ENCODE measurements at regions not wholly inside any gene's neighbourhood (a gene's known extent, or its start where the extent isn't known, plus 50 kb on each side); places are given as distances from the start of the nearest gene placed in this dataset.
"Not testable (repeated sequence)": the region's sequence is repeated elsewhere in the genome, so short reads cannot be mapped to it uniquely, and the experiment has no call there.

- no peak for DNase-seq
These were observed 73.8 kb downstream of the SLC25A46 start for GRCh38 chr5:110812639-110813038.

- DNase-seq, result no peak
These were observed 77.3 kb downstream of the SLC25A46 start for GRCh38 chr5:110815916-110816605.

GRCh38 chr5:110817459-110817858, 78.7 kb downstream of the SLC25A46 start:
- no peak for DNase-seq

DNA sequence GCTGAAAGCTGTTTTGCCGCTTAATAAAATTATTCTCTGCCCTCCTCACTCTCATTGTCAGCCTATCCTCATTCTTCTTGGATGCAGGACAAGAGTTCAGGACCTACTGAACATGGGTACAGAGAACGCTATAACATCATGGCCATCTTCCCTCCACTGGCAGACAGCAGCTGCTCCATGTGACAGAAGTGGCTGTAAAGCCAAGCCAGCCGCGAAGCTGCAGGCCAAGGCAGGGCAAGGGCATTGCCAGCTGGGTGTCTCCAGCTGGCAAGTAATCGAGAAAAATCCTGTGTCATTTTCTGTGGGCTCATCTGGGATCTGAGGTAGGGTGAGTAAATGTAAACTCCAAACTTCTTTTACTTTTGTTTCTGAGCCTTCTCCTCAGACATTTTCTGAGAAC, 84.8 kb downstream of the SLC25A46 start:
- DNase-seq, result no peak

GRCh38 chr5:110824936-110825441, 86.2 kb downstream of the SLC25A46 start:
- DNase-seq, result no peak

DNA sequence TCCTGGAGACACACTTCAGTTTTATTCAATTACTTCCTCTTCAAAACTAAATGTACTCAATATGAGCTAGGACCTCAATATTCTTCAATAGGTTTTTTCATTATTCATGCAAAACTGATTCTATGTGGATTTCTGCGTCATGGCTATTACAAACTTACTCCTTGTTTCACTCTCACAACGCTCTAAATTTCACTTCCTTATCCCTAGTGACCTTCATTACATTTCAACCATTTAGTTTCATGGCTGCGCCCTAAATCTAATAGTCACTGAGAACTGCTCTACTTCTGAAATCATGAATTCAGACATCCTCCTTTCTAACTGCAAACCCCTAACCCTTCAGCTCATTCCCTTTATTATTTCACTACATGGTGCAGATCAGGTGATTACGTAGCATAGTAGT, 93.9 kb downstream of the SLC25A46 start:
- DNase-seq, result no peak

DNA sequence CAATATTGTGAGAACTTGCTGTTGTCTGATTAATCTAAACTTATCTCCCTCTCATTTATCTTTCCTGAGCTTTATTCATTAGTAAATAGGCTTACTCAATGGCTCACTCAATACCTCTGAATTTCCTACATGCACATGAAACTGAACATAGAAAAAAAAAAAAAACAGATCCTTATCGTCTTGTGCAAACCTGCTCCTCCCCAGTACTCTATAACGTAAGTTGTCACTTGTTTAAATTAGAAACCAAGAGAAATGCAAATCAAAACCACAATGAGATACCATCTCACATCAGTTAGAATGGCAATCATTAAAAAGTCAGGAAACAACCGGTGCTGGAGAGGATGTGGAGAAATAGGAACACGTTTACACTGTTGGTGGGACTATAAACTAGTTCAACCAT, 96.1 kb downstream of the SLC25A46 start:
- DNase-seq, result not testable (repeated sequence)

DNA sequence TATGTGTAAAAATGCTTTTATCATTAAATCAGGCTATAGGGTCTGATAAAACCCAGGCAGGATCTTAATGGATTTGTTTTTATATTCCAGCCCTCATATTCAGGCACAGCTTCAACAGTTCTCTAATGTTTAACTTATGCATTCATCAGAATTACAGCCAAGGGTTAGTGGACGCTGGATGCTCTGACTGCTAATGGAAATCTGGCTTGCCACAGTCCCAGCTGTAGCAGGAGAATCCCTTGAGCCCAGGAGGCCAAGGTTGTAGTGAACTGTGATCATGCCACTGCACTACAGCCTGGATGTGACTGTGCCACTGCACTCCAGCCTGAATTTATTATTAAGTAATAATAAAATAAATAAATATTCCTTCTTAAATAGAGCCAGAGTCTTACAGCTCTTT, 98.0 kb downstream of the SLC25A46 start:
- DNase-seq, result no peak

GRCh38 chr5:110838357-110838756, 99.5 kb downstream of the SLC25A46 start:
- not testable (repeated sequence) for DNase-seq

DNA sequence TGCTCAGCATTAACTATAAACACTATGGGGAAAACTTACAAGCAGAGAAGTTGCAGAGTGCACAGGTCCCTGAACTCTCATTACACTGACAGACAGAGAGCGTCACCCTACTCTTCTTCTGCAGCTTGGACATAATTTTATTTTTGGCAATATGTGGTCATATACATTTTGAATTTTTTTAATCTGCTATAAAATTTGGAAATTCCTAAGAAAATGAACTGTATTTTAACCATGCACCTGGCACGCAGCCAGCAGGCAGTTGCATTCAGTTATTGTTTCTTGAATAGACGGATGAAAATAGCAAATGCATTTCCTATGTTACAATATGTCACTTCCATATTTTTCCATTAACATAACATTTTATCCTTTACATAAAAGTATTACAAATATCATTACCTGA, 100.2 kb downstream of the SLC25A46 start:
- DNase-seq, result no peak

DNA sequence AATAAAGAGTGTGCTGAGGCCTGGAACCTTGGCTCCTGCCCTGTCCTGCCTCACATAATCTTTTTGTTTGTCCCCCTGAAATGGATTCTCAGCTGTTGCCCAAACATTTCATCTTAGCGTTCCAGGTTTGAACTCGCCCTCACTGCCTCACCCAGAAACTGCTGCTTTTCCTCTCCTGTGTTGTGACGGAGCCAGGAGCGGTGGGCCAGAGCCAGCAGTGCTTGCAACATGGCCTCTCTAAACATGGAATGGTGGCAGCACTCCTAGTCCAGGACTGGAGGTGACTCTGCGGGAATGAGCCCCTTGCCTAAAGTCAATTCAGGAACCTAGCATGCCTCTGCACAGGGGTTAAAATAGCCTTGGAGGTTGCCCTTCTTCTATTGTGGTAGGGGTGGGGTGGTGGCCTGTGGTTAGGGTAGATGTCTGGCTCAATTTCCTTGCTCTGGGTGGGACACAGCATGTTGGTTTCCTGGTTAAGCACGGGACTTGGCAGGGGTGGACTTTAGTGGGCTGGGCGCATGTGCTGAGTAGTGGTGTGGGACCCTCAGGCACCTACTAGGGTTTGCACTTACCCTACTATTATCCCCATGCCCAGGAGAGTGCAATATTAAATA, 101.6 kb downstream of the SLC25A46 start:
- no peak for DNase-seq

DNA sequence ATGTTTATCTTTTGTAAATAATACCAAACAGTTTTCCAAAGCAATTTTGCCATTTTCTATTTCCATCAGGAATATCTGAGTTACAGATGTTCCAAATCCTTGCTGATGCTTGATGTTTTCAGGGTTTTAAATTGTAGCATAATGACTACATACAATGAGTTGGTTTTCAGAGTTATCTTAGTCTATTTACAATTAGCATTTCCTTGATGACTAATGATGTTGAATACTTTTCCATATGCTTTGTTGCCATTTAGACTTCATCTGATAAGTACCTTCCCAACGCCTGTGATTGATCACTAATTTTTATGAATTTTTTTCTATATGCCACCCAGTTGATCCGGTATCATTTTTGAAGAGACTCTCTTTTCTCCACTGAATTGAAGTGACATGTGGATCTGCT, 102.3 kb downstream of the SLC25A46 start:
- no peak for DNase-seq

- DNase-seq, result no peak
These were observed 104.1 kb downstream of the SLC25A46 start for GRCh38 chr5:110842948-110843347.

GRCh38 chr5:110844251-110844650, 105.4 kb downstream of the SLC25A46 start:
- no peak for DNase-seq

DNA sequence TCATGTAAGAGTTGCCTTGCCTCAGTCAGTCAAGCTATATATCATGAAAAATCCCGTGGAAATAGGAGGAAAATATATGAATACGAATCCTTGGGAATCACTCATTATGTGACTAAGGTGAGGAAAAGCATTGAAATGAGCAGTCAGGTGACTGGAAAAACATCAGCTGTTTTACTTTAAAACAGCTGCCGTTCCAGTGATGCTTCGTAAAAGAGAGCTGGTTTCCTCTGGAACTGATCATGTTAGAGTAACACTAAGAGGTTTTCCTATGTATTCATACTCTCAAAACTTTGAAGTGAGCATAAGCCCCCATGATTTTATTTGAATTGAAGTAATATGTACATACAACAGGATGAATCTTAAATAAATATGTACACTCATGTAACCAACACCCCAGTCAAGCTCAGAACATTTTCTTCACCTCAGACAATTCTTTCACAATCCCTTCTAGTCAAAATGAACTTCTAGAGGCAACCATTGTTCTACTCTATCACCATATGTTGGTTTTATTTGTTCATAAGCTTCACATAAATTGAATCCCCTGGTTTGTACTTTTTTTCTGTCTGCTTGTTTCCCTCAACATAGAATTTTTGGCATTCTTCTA, 107.7 kb downstream of the SLC25A46 start:
- DNase-seq, result no peak

DNA sequence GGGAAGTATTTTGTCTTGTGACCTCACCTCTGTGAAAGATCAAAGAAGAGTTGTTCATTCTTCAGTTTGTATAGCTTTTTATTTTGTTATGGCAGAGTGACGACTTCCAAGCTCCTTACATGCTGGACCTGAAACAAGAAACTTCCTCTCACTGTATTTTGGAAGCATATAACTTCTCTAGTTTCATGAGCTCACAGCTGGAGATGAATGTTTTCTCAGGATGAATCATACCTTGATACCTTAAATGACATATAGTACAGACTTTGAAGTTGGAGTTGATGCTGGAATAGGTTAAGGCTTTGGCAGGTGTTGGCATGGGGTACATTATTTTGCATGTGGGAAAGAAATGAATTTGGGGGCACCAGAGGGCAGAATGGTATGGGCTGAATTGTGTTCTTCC, 112.5 kb downstream of the SLC25A46 start:
- DNase-seq, result no peak

GRCh38 chr5:110852053-110852452, 113.2 kb downstream of the SLC25A46 start:
- DNase-seq, result no peak

DNA sequence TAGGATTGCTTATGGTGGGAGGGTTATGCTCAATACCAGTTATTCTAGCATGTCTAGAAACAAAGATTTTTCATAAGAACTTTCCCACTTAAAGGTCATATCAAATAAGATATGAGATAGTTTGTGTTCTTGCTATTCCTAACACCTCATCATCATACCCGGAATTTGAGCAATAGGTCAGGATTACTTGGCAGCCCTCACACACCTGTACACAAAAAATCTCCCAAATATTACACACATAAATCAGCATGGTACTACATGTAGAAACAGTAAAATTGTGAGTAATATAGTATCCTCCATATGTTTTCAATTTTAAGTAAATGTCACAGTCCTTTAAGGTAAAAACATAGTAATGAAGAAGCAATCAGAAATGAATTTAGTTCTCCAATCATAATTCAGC, 113.7 kb downstream of the SLC25A46 start:
- no peak for DNase-seq

GRCh38 chr5:110853267-110853666, 114.5 kb downstream of the SLC25A46 start:
- no peak for DNase-seq

GRCh38 chr5:110854200-110854599, 115.4 kb downstream of the SLC25A46 start:
- DNase-seq, result no peak

DNA sequence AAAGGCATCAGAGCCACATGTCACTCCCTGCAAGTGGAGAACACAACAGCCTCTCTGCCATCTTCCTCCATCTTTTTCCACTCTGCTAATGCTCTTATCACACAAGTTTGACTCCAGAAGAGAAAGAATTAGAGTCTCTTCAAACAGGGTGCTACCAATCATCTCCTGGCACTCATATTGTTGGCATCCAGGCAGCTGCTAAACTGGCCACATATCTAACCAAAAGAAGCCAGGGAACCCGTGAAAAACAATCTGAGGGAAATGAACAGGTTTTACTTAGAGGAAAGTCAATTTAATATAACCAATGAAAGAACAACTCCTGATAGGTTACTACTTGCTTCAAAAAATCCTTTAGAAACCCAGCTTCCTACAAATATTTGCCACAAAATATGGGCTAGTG, 117.2 kb downstream of the SLC25A46 start:
- no peak for DNase-seq

GRCh38 chr5:110865400-110866094, 126.7 kb downstream of the SLC25A46 start:
- no peak for DNase-seq

DNA sequence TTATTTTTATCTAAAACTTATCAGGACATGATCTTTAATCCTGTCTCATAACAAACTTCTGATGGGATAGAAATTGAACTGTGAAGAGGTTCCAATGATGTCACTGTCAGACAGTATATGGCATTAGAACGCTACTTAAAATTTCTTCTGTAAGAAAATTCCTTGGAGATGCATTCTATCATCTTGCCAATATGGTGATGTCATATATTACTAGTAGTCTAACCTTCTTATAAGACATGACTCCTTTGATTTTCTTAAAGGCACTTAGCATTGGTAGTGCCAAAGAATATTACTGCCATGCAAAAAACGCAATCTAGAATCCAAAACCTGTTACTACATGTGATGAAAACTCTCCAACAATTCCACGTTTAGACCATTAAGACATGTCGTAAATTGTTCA, 131.1 kb downstream of the SLC25A46 start:
- no peak for DNase-seq

- no peak for DNase-seq
These were observed 133.4 kb downstream of the SLC25A46 start for GRCh38 chr5:110872200-110872599.
